ENCODE measurements at regions not wholly inside any gene's neighbourhood (a gene's known extent, or its start where the extent isn't known, plus 50 kb on each side); places are given as distances from the start of the nearest gene placed in this dataset.

DNA sequence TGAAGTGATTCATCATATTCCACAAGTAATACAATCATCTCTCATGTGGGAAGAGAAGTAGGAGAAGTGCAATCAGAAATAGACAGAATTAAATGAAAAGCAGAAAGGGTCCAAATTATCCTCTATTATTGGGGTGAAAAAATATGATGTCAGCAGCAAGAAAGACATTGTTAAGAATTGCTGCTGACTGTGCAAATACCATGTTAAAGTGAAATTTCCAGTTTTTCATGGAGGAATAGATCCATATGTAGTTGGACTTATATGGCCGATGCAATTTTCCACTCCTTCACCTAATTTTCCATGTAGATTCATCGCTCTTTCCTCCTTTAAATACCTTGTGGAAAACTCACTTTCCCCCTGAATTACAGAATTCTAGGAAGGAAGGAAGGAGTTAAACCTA, 819.8 kb downstream of the GATA3 start:
- WGBS, 3 donors = 83 to 90% (median 86%) methylated on average over 2 of the region's 2 CpGs

DNA sequence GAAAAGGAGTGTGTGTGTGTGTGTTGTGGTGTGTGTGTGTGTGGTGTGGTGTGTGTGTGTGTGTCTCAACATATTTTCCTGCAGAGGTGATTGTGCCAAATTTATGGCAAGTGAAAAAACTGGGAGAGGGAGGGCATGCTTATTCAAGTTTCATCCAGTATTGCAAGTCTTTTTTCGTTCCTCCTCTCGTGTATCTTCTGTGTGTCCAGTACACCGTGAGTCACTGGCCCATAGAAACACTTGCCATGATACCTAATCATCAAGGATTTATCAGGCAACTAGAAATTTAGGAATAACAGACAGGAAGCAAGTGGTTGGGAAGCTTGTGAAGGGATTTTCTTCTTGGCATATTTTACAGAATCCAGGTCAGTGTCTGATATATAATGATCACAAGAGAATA, 820.5 kb downstream of the GATA3 start:
- H3K27ac ChIP-seq (ENCODE audit: low read depth, low read length) = no peak overlapping the region
- WGBS, 3 donors = 53 to 79% (median 76%) methylated on average over 3 of the region's 3 CpGs

More for the DNA sequence above, 819.8 kb downstream of the GATA3 start:
- no peak overlapping the region for H3K27ac ChIP-seq (ENCODE audit: low read depth, low read length)

DNA sequence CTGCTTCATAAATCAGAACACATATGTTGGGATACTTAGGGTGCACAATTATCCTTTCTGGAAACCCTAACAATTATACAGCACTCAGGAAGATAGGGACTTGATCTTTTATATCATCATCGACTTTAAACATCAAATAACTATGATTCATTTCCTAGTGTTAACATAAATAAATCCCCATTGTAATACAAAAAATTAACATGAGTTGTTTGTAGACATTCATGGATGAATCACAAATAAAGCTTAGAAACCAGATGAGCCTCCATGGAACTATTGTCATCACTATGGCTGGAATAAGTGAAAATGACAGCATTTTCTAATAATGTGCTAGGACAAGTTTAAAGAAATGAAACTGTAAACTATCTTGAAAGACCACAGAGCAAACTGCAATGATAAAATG, 821.7 kb downstream of the GATA3 start:
- 48 to 71% (median 66%) methylated on average over 1 of the region's 1 CpG for WGBS, 3 donors
- H3K27ac ChIP-seq (ENCODE audit: low read depth, low read length) = no peak overlapping the region

DNA sequence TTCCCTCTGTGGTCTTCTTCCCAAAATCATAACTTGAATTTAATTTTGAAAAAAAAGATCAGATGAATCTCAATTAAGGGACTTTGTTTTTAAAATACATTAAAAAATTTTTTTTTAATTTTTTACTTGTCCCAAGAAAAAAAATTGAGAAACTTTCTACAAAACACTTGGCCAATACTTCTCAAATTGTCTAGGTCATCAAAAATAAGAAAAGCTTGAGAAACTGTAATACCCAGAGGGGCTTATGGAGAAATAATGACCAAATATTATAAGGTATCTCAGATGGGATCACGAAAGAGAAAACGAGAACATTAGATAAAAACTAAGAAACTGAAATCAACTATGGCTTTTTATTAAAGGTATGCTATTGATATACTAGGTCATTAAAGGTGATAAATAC, 835.0 kb downstream of the GATA3 start:
- 53 to 89% (median 85%) methylated on average over 2 of the region's 2 CpGs for WGBS, 3 donors
- H3K27ac ChIP-seq (ENCODE audit: low read depth, low read length) = no peak overlapping the region

DNA sequence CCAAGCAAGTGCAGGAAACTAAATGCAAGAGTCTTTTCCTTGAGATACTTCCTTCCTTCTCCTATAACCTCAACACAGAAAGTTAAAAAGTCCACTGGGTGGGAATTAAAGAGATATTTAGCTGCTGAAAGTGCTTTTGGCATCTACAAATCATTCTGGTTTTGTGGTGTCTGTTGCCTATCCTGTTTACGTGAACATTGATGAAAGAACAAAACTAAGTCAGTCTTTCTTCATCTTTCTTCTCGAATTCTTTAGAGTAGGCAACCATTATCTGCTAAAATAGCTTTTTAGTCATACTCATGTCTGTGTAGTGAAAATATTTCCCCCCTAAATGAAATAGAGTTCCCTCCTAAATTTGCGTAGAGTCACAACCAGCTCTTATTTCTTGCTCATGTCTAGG, 838.6 kb downstream of the GATA3 start:
- no peak overlapping the region for H3K27ac ChIP-seq (ENCODE audit: low read depth, low read length)
- 67 to 77% (median 72%) methylated on average over 3 of the region's 3 CpGs for WGBS, 3 donors

DNA sequence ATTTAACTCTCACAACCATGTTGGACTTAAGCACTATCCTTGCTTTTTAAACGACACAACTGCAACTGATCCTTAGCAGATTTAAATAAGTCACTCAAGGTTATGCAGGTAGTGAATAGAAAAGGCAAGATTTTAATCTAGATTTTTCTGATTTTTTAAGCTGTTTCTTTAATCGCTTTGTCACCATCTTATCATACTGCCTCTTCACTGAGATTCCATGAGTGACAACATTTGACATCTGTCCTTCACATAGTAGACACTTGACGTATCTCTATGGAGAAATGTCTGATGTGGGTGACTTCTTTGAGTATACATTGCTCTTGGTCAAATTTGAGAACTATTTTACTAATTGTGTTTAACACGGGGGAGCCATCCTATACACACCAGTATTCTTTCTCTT, 839.7 kb downstream of the GATA3 start:
- H3K27ac ChIP-seq (ENCODE audit: low read depth, low read length) = no peak overlapping the region
- WGBS, 3 donors = 72 to 87% (median 84%) methylated on average over 4 of the region's 4 CpGs

DNA sequence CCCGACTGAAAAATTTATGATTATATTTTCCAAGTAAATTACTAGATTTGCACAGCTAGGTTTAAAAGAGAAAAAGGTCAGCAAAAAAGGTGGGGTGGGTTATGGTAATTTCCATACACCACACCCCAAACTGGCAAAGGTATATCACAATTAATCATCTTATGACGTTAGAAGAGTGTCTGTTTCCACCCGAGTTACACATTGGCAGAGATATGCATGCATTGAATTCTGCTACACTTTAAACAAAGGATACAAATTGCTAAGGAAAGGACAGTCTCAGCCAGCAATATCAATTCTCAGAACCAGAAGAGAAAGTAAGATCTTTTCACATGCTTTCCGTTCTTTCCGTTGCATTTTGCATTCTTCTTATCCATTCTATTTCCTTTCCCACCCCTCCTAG, 843.3 kb downstream of the GATA3 start:
- 49 to 77% (median 75%) methylated on average over 5 of the region's 5 CpGs for WGBS, 3 donors
- H3K27ac ChIP-seq (ENCODE audit: low read depth, low read length) = no peak overlapping the region

DNA sequence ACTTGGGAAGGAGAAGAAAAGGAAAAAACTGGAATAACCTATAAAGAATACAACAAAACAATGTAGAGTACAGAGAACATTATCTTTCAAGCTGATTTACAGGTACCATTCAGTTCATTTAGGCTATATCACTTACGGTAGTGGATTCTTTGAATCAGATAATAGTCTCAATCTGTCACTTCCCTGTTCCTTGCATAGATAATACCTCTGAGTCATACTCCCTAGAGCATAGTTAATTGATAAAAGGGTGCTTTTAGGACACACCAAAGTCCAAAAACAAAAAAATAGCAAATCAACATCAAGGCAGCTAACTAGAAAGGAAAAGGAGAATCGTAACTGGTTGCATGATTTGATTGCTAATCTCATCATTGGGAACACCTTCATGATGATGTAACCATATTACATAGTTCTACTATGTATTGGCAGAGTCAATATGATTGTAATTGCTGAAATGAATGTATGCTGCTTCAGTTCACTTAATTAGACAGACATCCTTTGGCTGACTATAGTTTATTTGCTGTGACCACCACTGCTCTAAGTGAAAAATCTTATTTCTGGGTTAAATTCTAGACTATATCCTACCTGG, 844.4 kb downstream of the GATA3 start:
- H3K27ac ChIP-seq (ENCODE audit: low read depth, low read length) = no peak overlapping the region
- 52 to 77% (median 76%) methylated on average over 2 of the region's 2 CpGs for WGBS, 3 donors

DNA sequence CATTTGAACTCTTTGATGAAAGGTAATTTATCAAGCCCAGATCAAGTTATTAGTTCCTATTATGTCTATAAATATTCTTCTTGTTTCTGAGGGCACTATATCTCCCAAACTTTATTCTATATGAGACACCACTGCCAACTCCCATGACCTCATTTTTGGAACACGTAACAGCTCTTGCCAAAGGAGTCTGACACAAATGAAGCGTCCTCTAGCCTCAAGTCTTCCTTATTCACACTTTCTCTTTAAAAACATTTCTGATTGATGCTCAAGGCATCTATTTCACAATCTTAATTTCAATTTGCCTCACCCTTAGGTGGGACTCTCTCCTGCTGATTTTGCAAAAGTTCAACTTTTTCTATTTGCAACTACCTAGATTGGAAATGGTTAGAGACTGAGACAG, 848.4 kb downstream of the GATA3 start:
- no peak overlapping the region for H3K27ac ChIP-seq (ENCODE audit: low read depth, low read length)
- 47 to 72% (median 68%) methylated on average over 2 of the region's 2 CpGs for WGBS, 3 donors

DNA sequence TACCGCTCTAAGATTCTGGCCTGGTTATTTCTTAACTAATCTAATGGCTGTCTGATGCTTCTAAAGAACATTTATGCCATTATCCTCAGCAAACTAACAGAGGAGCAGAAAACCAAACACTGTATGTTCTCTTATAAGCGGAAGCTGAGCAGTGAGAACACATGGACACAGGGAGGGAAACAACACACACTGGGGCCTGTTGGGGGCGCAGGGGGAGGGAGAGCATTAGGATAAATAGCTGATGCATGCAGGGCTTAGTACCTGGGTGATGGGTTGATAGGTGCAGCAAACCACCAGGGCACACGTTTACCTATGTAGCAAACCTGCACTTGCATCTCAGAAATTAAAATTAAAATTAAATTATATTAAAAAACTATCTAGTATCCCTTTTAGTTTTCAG, 853.5 kb downstream of the GATA3 start:
- H3K27ac ChIP-seq (ENCODE audit: low read depth, low read length) = no peak overlapping the region
- 54 to 86% (median 85%) methylated on average over 4 of the region's 4 CpGs for WGBS, 3 donors

DNA sequence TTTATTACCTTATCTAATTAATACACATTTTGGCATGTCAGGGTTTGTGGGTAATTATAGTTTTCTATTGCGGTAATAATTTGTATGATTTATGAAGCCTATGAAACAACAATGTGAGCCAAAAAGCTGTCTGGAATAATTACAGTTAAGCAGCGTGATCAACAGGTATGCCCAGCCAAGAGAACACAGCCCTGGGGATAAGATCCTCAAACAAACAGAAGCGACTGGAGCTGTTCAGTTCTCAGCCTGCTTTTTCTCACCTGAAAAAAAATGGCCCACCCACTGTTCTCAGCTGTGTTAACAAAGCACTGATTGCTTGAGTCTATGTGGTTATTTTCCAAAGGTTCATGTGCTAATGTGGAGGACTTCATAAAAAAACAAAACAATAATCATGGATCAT, 855.8 kb downstream of the GATA3 start:
- no peak overlapping the region for H3K27ac ChIP-seq (ENCODE audit: low read depth, low read length)
- 37 to 63% (median 58%) methylated on average over 3 of the region's 3 CpGs for WGBS, 3 donors

DNA sequence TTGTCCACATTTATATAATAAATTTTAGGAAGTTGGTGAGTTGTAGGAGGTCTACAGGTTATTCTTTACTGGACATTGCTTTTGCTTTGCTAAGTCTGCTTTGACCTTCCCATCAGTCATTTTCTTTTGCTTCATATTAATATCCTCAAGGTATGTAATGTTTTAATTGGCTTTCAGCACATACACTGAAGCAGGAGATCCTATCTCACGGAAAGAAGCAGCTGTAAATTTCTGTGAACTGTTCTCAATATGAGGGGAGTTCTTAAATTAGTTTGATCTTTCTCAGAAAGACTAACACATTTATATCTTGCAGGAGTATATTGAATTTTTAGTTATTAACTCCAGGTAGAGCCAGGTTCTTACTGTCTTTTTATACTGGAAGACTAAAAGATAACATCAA, 856.5 kb downstream of the GATA3 start:
- H3K27ac ChIP-seq (ENCODE audit: low read depth, low read length) = no peak overlapping the region
- 73 to 85% (median 77%) methylated on average over 1 of the region's 1 CpG for WGBS, 3 donors

DNA sequence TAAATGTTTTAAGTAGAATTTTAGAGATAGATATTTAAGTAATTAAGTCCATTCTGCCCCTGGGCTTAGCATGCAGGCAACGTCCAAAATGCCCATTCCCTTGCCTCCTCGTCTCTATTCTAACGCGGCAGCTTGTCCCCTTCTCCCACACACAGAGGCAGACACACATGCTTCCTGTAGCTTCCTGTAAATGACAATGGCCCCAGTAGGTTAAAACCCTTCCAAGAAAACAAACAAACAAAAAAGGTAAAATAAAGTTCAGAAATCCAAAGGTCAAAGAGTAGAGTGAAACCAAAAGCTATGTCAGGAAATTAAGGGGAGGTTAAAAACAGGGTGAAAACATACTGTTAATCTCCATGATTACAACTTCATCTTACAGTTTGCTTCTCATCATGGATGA, 857.6 kb downstream of the GATA3 start:
- WGBS, 3 donors = 34 to 72% (median 52%) methylated on average over 4 of the region's 4 CpGs
- H3K27ac ChIP-seq (ENCODE audit: low read depth, low read length) = no peak overlapping the region

DNA sequence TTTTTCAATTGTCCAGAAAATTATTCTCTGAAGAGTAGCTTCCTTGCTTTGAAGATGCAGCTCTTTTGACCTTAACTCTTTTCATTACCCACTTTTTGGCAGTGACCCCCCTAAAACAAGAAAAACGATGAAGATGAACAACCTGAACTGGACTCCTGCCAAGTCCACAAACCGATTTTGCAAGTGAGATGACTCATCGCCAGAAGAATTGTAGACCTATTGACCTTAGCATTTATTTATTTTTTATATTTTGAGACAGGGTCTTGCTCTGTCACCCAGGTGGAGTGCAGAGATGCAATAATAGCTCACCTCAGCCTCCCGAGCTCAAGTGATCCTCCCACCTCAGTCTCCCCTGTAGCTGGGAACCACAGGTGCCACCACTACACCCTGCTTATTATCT, 859.2 kb downstream of the GATA3 start:
- no peak overlapping the region for H3K27ac ChIP-seq (ENCODE audit: low read depth, low read length)
- 41 to 45% (median 44%) methylated on average over 4 of the region's 4 CpGs for WGBS, 3 donors

DNA sequence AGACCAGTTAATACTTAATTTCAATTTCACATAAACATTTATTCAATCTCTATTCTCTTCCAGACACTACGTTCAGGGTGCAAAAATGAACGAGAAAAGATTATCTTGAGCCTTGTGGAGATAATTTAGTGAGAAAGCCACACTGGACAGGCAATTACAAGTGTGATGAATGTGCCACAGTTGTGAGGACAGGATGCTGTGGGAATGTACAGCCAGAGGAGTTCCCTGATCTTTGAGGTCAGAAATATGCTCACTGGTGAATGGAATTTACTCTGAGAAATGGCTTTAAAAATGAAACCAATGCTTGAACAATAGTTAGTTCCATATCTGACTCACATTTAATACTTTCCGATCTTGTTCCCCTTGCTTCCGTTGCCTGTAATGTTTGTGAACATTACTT, 864.8 kb downstream of the GATA3 start:
- H3K27ac ChIP-seq (ENCODE audit: low read depth, low read length) = no peak overlapping the region
- 43 to 54% (median 44%) methylated on average over 4 of the region's 4 CpGs for WGBS, 3 donors

DNA sequence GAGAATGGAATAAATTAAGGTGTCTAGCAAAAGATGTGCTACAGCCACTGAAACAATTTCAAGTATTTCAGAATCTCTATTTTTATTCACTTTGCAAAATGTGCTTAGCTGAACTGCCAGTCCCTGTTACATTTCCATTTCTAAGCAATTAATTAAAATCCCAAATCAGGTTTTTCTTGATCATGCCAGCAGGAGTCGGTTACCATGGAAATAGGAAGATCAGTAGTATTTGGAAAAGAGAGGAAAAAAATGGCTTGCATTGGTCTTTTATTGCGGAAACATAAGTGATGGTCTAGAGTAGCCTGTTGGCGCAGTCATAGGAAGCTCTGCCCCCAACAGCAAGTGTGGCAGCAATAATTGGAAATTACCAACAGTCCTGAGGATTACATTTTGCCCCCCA, 867.1 kb downstream of the GATA3 start:
- 52 to 85% (median 68%) methylated on average over 3 of the region's 3 CpGs for WGBS, 3 donors
- no peak overlapping the region for H3K27ac ChIP-seq (ENCODE audit: low read depth, low read length)

DNA sequence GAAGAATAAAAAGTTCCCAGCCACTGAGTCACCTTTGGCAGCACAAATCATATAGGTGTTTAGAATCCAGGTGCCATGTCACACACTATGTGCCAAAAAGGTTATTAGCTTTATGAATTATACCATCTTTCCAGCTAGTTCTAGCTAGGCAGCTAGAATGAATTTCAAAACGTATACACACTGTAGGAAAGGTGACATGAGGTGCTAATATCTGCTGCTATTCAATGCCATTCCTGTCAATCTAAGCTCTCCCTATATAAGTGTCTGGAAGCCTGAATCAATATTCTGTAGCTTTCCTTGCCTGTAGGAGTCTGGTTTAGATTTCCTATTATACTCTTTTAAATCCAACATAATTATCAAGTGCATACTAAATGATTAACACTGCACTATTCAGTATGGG, 868.6 kb downstream of the GATA3 start:
- no peak overlapping the region for H3K27ac ChIP-seq (ENCODE audit: low read depth, low read length)
- 44 to 69% (median 55%) methylated on average over 1 of the region's 1 CpG for WGBS, 3 donors

DNA sequence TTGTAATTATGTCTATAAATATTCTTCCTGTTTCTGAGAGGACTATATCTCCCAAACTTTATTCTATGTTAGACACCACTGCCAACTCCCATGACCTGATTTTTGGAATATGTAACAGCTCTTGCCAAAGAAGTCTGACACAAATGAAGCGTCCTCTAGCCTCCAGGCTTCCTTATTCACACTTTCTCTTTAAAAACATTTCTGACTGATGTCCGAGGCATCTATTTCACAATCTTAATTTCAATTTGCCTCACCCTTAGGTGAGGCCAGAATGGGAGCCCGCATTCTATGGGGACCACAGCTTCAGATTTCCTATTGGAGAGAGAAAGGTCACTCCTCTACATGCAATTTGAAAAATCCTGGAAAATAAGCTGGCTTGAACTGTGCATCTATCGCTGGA, 873.2 kb downstream of the GATA3 start:
- WGBS, 3 donors = 52 to 60% (median 55%) methylated on average over 4 of the region's 4 CpGs
- H3K27ac ChIP-seq (ENCODE audit: low read depth, low read length) = no peak overlapping the region

DNA sequence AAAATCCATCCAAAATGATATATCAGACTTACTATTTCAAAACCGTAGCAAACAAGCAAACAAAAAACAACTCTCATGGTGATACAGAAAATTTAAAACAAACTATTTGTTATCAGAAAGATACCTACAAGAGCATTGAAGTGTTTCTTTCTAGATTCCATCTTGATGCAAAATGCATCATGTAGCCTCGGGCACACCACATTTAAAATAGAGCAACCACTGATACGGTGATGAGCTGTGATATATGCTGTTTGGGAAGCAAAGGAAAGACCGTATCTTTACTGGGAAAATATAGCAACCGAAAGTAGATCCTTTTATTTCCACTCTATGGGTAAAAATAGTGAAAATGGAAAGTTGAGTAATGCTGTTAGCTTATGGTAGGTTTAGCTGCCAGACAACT, 892.0 kb downstream of the GATA3 start:
- 73 to 89% (median 89%) methylated on average over 5 of the region's 5 CpGs for WGBS, 3 donors
- H3K27ac ChIP-seq (ENCODE audit: low read depth, low read length) = no peak overlapping the region

DNA sequence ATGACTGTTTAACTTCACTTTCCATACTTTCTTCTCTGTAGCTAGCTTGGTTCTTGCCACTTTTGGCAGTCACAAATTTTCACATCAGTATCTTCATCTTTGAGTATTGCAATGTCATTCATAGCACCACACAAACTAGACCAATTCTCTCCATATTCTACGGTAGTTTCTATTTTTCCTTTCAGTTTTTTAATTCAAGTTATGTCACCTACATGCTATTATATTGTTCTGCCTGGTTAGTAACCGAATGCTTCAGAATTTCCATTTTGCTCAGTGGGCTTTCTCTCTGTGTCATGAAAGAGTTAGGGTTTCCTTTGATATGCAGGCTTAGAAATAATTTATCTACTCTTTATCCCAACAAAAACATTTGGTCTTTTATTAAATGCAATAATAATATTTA, 896.5 kb downstream of the GATA3 start:
- WGBS, 3 donors = 76 to 90% (median 82%) methylated on average over 2 of the region's 2 CpGs
- H3K27ac ChIP-seq (ENCODE audit: low read depth, low read length) = no peak overlapping the region

Data from adipose tissue (tissue), 3 donors.